TTC549 (cell line): ENCODE measurements at regions not wholly inside any gene's neighbourhood (a gene's known extent, or its start where the extent isn't known, plus 50 kb on each side); places are given as distances from the start of the nearest gene placed in this dataset.

Experiments used
- FAIRE-seq: peaks from 2 replicates; lab custom pipeline; 2012; peaks lifted over from hg19 to GRCh38; lab: Jason Lieb, UNC

DNA sequence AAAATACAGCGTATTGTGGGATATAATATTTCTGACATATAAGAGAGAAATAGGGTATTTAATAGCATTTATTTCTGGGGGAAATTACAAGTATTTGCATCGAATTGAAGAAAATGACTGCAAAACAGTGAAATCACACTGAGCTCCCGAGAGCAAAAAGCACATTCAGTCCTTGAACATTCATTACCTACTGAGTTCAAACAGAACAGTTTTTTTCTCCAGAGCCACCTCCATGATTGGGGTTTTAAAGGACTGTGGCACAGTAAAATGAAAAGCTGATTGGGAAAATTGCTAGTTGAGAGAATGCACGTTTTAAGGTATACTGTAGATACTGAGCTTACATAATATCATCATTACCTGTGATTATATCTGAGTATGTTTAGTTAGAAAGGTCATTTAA is 58.0 kb upstream of the TRPC4 start:
- FAIRE-seq: no peak

- FAIRE-seq: no peak
These were observed 56.4 kb upstream of the TRPC4 start for GRCh38 chr13:37925878-37926473.

GRCh38 chr13:37923236-37923635 is 53.7 kb upstream of the TRPC4 start:
- no peak for FAIRE-seq

GRCh38 chr13:37919329-37919880 is 49.8 kb upstream of the TRPC4 start:
- FAIRE-seq: no peak
